ENCODE measurements at regions not wholly inside any gene's neighbourhood (a gene's known extent, or its start where the extent isn't known, plus 50 kb on each side); places are given as distances from the start of the nearest gene placed in this dataset.
"Not testable (repeated sequence)": the region's sequence is repeated elsewhere in the genome, so short reads cannot be mapped to it uniquely, and the experiment has no call there.

DNA sequence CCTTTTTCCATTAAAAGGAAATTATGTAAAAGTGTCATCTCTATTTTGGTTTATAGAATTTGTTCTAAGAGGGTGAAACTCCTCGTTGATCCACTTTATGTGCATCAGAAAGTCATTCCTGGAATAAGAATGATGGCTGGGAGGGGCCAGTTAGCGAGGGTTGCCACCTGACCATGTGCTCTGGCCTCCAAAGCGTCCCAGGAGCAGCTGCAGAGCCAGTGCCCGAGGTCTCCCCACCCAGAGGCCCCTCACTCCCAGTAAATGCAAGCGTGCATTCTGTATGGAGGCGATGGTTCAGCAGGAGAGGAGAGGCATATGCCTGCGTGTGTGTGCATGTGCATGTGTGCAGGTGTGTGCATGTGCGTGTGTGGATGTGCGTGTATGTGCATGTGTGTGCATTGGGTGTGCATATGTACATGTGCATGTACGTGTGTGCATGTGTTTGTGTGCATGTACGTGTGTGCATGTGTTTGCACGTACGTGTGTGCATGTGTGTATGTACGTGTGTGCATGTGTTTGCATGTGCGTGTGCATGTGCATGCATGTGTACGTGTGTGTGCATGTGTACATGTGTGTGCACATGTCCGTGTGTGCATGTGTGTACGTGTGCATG, 345.8 kb downstream of the TEX29 start:
- Histone ChIP-seq H3K27ac (no peak overlapping the region), H3K27me3 (no peaks in the 10 kb centered on the region), H3K4me1 (no peaks in the 10 kb centered on the region), H3K36me3 (replicated peaks in 1 of 2; ENCODE audit: insufficient read depth in 1 of 2, low read depth in 2 of 2) (no peaks in the 10 kb centered on the region), H3K9me3 (no peaks in the 10 kb centered on the region), H3K4me3 (no peak overlapping the region)
- ATAC-seq = no peak
- WGBS, 2 donors = 59 to 71% methylated on average over 14 to 18 of the region's 18 CpGs
- intact Hi-C loops (cut with DNase I) = no loop called here
- TF ChIP-seq POLR2A (IDR thresholded peaks at IDR 0.05) = no peak
- TF ChIP-seq, protein P1, sequence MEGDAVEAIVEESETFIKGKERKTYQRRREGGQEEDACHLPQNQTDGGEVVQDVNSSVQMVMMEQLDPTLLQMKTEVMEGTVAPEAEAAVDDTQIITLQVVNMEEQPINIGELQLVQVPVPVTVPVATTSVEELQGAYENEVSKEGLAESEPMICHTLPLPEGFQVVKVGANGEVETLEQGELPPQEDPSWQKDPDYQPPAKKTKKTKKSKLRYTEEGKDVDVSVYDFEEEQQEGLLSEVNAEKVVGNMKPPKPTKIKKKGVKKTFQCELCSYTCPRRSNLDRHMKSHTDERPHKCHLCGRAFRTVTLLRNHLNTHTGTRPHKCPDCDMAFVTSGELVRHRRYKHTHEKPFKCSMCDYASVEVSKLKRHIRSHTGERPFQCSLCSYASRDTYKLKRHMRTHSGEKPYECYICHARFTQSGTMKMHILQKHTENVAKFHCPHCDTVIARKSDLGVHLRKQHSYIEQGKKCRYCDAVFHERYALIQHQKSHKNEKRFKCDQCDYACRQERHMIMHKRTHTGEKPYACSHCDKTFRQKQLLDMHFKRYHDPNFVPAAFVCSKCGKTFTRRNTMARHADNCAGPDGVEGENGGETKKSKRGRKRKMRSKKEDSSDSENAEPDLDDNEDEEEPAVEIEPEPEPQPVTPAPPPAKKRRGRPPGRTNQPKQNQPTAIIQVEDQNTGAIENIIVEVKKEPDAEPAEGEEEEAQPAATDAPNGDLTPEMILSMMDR (IDR thresholded peaks at IDR 0.05) = no peak
- DNase-seq = no peak

DNA sequence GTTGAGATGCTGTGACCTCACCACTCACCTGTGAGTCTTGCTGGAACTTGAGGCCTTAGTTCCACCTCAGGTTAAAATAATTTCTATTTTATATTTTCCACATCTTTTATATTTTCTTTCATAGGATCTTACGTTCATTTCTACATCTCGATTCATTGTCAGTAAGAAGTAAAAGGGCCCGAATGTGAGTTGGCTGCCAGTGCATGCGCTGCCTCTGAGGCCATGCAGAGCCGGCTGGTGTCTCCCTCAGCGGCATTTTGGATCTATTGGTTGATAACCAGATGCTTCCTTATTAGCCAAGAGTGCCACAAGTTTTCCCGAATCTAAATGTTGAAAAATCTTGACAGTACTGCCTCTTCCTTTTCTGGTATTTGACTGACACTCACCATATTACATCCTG, 347.3 kb downstream of the TEX29 start:
- 66 to 78% methylated on average over 7 of the region's 7 CpGs for WGBS, 2 donors
- intact Hi-C loops (cut with DNase I) = no loop called here
- Histone ChIP-seq H3K4me1 (no peaks in the 10 kb centered on the region), H3K4me3 (no peak overlapping the region), H3K9me3 (no peaks in the 10 kb centered on the region), H3K36me3 (replicated peaks in 1 of 2; ENCODE audit: insufficient read depth in 1 of 2, low read depth in 2 of 2) (no peaks in the 10 kb centered on the region), H3K27ac (no peak overlapping the region), H3K27me3 (no peaks in the 10 kb centered on the region)
- ATAC-seq = no peak
- no peak for TF ChIP-seq POLR2A (IDR thresholded peaks at IDR 0.05)
- TF ChIP-seq, protein P1 (IDR thresholded peaks at IDR 0.05) = no peak
- no peak for DNase-seq

DNA sequence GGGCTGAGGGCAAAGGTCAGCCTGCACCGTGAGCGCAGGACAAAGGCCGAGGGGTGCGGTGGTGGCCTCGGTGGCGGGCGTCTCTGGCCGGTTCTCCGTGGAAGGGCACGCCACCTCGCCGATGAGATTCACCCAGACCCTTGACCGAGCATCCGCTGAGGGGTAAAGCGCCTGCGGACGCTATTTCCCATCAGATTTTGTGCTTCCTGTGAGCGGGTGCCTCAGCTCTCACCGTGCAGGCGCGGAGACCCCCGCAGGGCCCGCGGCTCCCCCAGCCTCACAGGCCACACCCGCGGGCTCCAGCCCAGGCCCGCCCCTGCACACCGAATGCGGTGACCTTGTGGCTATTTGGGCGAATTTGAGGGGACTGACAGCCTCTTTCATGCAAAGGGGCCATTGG, 348.0 kb downstream of the TEX29 start:
- Histone ChIP-seq H3K9me3 (no peaks in the 10 kb centered on the region), H3K27ac (no peak overlapping the region), H3K36me3 (replicated peaks in 1 of 2; ENCODE audit: insufficient read depth in 1 of 2, low read depth in 2 of 2) (no peaks in the 10 kb centered on the region), H3K27me3 (no peaks in the 10 kb centered on the region), H3K4me1 (no peaks in the 10 kb centered on the region), H3K4me3 (no peak overlapping the region)
- intact Hi-C loops (cut with DNase I) = no loop called here
- TF ChIP-seq, protein P1 (IDR thresholded peaks at IDR 0.05) = no peak
- 77 to 88% methylated on average over 18 to 27 of the region's 30 CpGs for WGBS, 2 donors
- ATAC-seq (no peak), DNase-seq (no peak)

DNA sequence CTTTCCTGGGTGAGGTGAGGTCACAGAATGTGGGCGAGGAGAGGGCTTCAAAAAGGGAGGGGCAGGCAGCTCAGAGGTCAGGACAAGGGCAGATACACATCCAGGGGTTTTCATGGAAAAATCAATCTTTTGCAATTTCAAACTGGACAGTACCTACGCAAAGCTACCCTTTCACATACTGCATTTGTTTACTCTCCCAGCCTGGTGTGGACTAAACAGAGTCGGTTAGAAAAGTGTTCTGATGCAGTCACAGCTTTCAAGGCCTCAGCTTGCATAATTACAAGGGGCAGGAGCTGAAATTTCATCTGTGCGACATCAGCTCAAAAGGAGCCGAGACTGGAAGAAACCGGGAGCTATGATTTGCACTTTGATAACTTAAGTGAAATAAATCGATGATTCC, 351.8 kb downstream of the TEX29 start:
- H3K4me3 ChIP-seq; H3K36me3 ChIP-seq (replicated peaks in 1 of 2; ENCODE audit: insufficient read depth in 1 of 2, low read depth in 2 of 2); DNase-seq; intact Hi-C loops (cut with DNase I); H3K9me3 ChIP-seq; H3K4me1 ChIP-seq; ATAC-seq; H3K27me3 ChIP-seq; H3K27ac ChIP-seq: not testable (repeated sequence)
- 72% methylated on average over 3 of the region's 7 CpGs; no CpG with 5 or more reads in 1 of the 2 donors for WGBS, 2 donors

DNA sequence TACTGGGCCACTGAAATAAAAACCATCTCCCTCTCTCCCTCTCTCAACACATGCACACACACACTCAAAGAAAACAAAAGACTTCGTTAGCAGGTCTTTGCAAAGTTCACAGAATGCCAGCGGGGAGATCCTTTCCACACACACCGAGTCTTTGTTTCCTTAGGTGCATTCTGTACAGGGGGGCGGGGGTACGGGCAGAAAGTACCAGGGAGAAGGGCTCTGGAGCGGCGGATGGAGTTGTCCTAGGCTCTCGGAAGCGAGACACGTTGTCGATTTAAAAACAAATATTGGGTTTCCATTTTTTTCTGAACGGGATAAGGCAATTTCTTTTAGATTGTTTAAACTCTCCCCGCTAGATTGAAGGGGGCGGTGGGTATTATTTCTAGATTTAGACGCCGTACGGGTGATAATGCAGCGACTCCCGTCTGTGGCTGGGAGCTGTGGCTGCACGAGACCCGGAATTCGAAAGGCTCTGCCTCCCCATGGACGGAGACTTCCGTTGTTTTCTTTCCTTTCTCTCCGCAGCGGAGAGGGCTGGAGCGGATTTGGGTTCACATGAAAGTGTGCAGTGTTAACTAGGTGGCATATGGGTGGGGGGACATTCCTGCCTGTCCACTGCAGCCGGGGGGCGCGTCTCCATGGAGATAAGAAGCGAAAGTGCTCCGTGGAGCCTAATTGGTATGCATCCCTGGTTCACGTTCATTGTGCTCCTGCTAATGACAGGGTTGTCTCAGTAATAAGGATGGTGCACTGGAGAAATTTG, 357.9 kb downstream of the TEX29 start:
- H3K4me3 ChIP-seq; H3K36me3 ChIP-seq (replicated peaks in 1 of 2; ENCODE audit: insufficient read depth in 1 of 2, low read depth in 2 of 2); ATAC-seq; DNase-seq; H3K27ac ChIP-seq; intact Hi-C loops (cut with DNase I); H3K9me3 ChIP-seq; H3K27me3 ChIP-seq; H3K4me1 ChIP-seq: not testable (repeated sequence)
- no CpG with 5 or more reads among the region's 33 CpGs for WGBS, 2 donors

DNA sequence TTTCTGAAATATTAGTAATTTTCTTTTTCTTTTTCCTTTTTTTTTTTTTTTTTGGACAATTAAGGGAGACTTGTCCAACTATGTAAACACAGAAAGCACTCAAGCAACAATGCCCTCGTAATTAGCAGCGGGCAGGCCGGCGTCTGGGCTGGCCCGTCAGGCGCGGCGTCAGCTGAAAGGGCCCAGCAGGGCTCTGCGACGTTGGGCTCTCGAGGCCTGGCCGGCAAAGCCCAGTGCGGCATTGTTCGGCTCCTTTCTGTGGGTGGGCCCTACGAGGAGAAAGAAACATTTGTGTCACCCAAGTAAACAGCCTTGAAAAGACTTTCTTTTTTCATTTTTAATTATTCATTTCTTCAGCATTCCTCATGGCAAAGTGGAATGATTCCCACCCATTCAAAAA, 359.2 kb downstream of the TEX29 start:
- no CpG with 5 or more reads among the region's 15 CpGs for WGBS, 2 donors
- DNase-seq; H3K4me3 ChIP-seq; H3K9me3 ChIP-seq; H3K36me3 ChIP-seq (replicated peaks in 1 of 2; ENCODE audit: insufficient read depth in 1 of 2, low read depth in 2 of 2); H3K4me1 ChIP-seq; H3K27me3 ChIP-seq; H3K27ac ChIP-seq; intact Hi-C loops (cut with DNase I); ATAC-seq: not testable (repeated sequence)

DNA sequence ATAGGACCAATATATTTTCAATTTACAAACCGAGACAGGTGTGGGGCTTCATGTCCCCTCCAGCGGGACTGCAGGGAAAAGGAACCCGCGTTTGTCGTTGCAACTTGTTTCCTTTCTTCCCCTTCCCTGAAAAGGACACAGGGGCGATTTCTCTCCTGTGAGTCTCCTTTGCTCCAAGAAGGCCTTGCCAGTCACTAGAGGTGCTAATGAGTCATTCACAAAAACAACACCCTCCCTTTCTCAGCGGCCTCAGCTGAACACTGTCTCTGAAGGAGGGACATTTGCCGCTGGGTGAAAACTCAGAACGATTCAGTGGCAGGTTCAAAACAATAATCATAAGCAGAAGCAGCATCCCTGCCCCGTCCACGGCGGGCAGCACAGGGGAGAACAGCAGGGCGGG, 359.7 kb downstream of the TEX29 start:
- H3K27ac ChIP-seq; H3K36me3 ChIP-seq (replicated peaks in 1 of 2; ENCODE audit: insufficient read depth in 1 of 2, low read depth in 2 of 2); H3K4me3 ChIP-seq; H3K9me3 ChIP-seq; ATAC-seq; H3K27me3 ChIP-seq; DNase-seq; intact Hi-C loops (cut with DNase I); H3K4me1 ChIP-seq: not testable (repeated sequence)
- WGBS, 2 donors = no CpG with 5 or more reads among the region's 13 CpGs

DNA sequence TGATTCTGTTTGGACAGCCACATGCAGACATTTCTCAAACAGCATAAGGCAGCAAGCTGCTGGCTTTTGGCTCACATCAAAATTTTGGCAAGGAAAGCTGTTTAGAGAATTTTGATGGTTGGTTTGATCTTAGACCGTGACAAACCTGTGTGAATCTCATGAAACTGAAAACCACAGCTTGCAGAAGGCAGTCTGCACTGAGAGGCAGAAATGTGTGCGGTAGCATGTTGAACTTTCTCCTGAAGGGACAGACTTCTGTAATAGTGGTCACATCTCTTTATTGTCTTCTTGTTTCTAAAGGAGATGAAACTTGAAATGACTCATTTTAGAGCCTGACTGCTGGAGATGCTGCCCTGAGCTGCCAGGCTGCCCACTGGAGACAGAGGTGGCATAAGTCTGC, 371.6 kb downstream of the TEX29 start:
- H3K9me3 ChIP-seq = not testable (repeated sequence)

DNA sequence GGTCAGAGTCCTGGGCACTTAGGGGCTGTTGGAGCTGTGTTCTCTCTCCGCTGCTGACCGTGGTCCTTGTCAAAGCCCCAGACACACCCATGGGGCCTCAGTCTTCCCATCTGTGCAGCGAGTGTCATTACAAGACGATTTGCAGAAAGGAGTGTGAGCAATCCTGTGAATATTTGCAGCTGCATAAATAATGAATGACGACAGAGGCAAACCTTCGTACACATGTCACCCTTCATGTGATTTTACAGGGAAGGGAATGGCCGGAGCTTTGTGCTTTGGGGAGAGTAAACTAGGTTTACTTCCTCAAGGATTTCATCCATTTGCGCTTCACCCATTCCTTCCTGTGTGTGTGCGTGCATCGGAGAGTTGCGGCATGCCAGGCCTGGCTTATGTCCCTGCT, 370.8 kb upstream of the SOX1 start:
- H3K4me1 ChIP-seq; H3K4me3 ChIP-seq; H3K36me3 ChIP-seq (replicated peaks in 1 of 2; ENCODE audit: insufficient read depth in 1 of 2, low read depth in 2 of 2); DNase-seq; intact Hi-C loops (cut with DNase I); H3K27me3 ChIP-seq; H3K9me3 ChIP-seq; H3K27ac ChIP-seq: not testable (repeated sequence)
- no CpG with 5 or more reads among the region's 11 CpGs for WGBS, 2 donors
- ATAC-seq = peak; percentile 71

More for the DNA sequence above, 371.6 kb downstream of the TEX29 start:
- H3K4me3 ChIP-seq; H3K27ac ChIP-seq; H3K36me3 ChIP-seq (replicated peaks in 1 of 2; ENCODE audit: insufficient read depth in 1 of 2, low read depth in 2 of 2); DNase-seq; H3K27me3 ChIP-seq; H3K4me1 ChIP-seq; intact Hi-C loops (cut with DNase I); ATAC-seq: not testable (repeated sequence)
- 51% methylated on average over 2 of the region's 2 CpGs; no CpG with 5 or more reads in 1 of the 2 donors for WGBS, 2 donors

Data from body of pancreas (tissue), 4 donors.